ENCODE measurements at regions not wholly inside any gene's neighbourhood (a gene's known extent, or its start where the extent isn't known, plus 50 kb on each side); places are given as distances from the start of the nearest gene placed in this dataset.
"Not testable (repeated sequence)": the region's sequence is repeated elsewhere in the genome, so short reads cannot be mapped to it uniquely, and the experiment has no call there.

GRCh38 chr3:98710067-98710659 is 53.0 kb upstream of the ST3GAL6 start:
- WGBS, 2 donors (ENCODE audit: extremely low coverage in 2 of 2, insufficient read length in 2 of 2, insufficient replicate concordance in 1 of 2), result no CpG with 5 or more reads among the region's 3 CpGs

DNA sequence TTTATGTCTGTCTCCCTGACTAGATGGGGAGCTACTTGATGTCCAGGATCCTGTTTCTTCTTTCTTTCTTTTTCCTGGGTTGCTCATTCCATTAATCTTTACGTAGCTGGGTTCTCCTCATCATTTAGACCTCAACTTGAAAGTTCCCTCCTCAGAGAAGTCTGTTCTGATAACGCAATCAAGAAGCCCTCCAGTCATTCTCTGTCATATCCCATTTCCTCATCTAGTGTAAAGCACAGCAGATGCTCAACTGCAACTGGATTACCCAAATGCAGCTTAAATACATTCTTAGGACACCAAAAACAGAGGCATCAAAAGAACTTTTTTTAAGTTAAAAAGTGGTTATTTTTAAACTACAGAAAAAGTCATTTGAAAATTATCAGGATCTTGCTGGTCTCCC is 51.7 kb upstream of the ST3GAL6 start:
- Histone ChIP-seq H4K91ac (ENCODE audit: low read depth, low read length, poor library complexity) (no peak overlapping the region), H3K4me2 (ENCODE audit: insufficient read depth, low read length, poor library complexity, severe bottlenecking) (no peak overlapping the region), H4K8ac (ENCODE audit: low read depth, low read length) (no peak overlapping the region), H3K4me1 (ENCODE audit: control insufficient read depth in 2 of 2, insufficient read depth in 1 of 2, low read depth in 1 of 2, low read length in 2 of 2) (peaks cover 0 to 2% of the 10 kb centered on the region in 2 donors), H3K79me1 (ENCODE audit: low read depth, low read length) (no peaks in the 10 kb centered on the region), H3K27me3 (ENCODE audit: control insufficient read depth in 3 of 3, insufficient read depth in 3 of 3, low read depth in 1 of 3, low read length in 3 of 3) (peaks cover 0 to 3% (median 0%) of the 10 kb centered on the region in 3 experiments), H2BK5ac (ENCODE audit: low read length) (no peak overlapping the region), H3K4ac (ENCODE audit: low read length) (no peak overlapping the region), H3K23ac (ENCODE audit: low read depth, low read length, poor library complexity) (no peak overlapping the region), H3K36me3 (replicated peaks in 1 of 2; ENCODE audit: control insufficient read depth in 2 of 2, insufficient read depth in 2 of 2, low read length in 2 of 2) (no peaks in the 10 kb centered on the region), H2AFZ (ENCODE audit: low read length) (no peak overlapping the region), H2BK12ac (ENCODE audit: low read length) (no peak overlapping the region), H2BK15ac (ENCODE audit: low read length) (no peak overlapping the region), H3K27ac (replicated peaks; ENCODE audit: low read length) (no peak overlapping the region), H3K18ac (ENCODE audit: low read length) (no peak overlapping the region), H2BK120ac (ENCODE audit: low read depth, low read length) (no peak overlapping the region), H3K14ac (ENCODE audit: low read length) (no peak overlapping the region), H3K4me3 (ENCODE audit: low read length in 2 of 2) (no peak overlapping the region), H2AK5ac (ENCODE audit: low read depth, low read length) (no peak overlapping the region), H3K9me3 (replicated peaks in 1 of 2; ENCODE audit: control insufficient read depth in 2 of 2, insufficient read depth in 1 of 2, low read depth in 1 of 2, low read length in 2 of 2) (no peaks in the 10 kb centered on the region), H3K9ac (ENCODE audit: low read depth, low read length, poor library complexity) (no peak overlapping the region)
- no CpG with 5 or more reads among the region's 2 CpGs for WGBS, 2 donors (ENCODE audit: extremely low coverage in 2 of 2, insufficient read length in 2 of 2, insufficient replicate concordance in 1 of 2)
- DNase-seq (ENCODE audit: low spot score), result no peak

More at GRCh38 chr3:98710067-98710659, 53.0 kb upstream of the ST3GAL6 start:
- DNase-seq (ENCODE audit: low spot score), result no peak
- no peak overlapping the region for H2AK5ac ChIP-seq (ENCODE audit: low read depth, low read length)
- H2BK5ac ChIP-seq (ENCODE audit: low read length), result no peak overlapping the region
- no peak overlapping the region for H4K91ac ChIP-seq (ENCODE audit: low read depth, low read length, poor library complexity)
- H3K79me1 ChIP-seq (ENCODE audit: low read depth, low read length), result no peaks in the 10 kb centered on the region
- H3K9me3 ChIP-seq (replicated peaks in 1 of 2; ENCODE audit: control insufficient read depth in 2 of 2, insufficient read depth in 1 of 2, low read depth in 1 of 2, low read length in 2 of 2), result no peaks in the 10 kb centered on the region
- H3K27me3 ChIP-seq (ENCODE audit: control insufficient read depth in 3 of 3, insufficient read depth in 3 of 3, low read depth in 1 of 3, low read length in 3 of 3), result peaks cover 0 to 3% (median 0%) of the 10 kb centered on the region in 3 experiments
- no peak overlapping the region for H3K14ac ChIP-seq (ENCODE audit: low read length)
- H3K18ac ChIP-seq (ENCODE audit: low read length), result no peak overlapping the region
- H3K4me2 ChIP-seq (ENCODE audit: insufficient read depth, low read length, poor library complexity, severe bottlenecking), result no peak overlapping the region
- no peak overlapping the region for H3K23ac ChIP-seq (ENCODE audit: low read depth, low read length, poor library complexity)
- no peaks in the 10 kb centered on the region for H3K36me3 ChIP-seq (replicated peaks in 1 of 2; ENCODE audit: control insufficient read depth in 2 of 2, insufficient read depth in 2 of 2, low read length in 2 of 2)
- H2BK15ac ChIP-seq (ENCODE audit: low read length), result no peak overlapping the region
- no peak overlapping the region for H3K4me3 ChIP-seq (ENCODE audit: low read length in 2 of 2)
- H3K4ac ChIP-seq (ENCODE audit: low read length), result no peak overlapping the region
- no peak overlapping the region for H3K27ac ChIP-seq (replicated peaks; ENCODE audit: low read length)
- peaks cover 0 to 2% of the 10 kb centered on the region in 2 donors for H3K4me1 ChIP-seq (ENCODE audit: control insufficient read depth in 2 of 2, insufficient read depth in 1 of 2, low read depth in 1 of 2, low read length in 2 of 2)
- no peak overlapping the region for H4K8ac ChIP-seq (ENCODE audit: low read depth, low read length)
- no peak overlapping the region for H2BK120ac ChIP-seq (ENCODE audit: low read depth, low read length)
- no peak overlapping the region for H2BK12ac ChIP-seq (ENCODE audit: low read length)
- H3K9ac ChIP-seq (ENCODE audit: low read depth, low read length, poor library complexity), result no peak overlapping the region
- no peak overlapping the region for H2AFZ ChIP-seq (ENCODE audit: low read length)

DNA sequence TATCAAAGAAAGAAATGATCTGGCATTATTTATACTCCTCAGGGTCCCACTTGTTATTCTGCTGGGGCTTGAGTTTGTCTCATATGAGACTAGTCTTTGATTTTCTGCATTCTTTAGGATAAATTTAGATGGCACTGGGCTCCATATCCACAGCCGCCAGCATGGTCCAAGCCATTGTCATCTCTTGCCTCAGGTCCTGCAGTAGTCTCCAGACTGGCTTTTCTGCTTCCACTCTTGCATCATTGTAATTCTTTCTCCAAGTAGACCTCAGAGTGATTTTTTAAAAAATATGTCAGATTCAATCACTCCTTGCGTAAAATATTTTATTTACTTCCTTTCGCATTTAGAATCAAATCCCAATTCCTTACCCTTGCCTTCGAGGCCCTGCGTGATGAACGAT is 50.4 kb upstream of the ST3GAL6 start:
- H3K79me1 ChIP-seq (ENCODE audit: low read depth, low read length), result no peaks in the 10 kb centered on the region
- H3K36me3 ChIP-seq (replicated peaks in 1 of 2; ENCODE audit: control insufficient read depth in 2 of 2, insufficient read depth in 2 of 2, low read length in 2 of 2), result no peaks in the 10 kb centered on the region
- H3K9ac ChIP-seq (ENCODE audit: low read depth, low read length, poor library complexity), result no peak overlapping the region
- no peak overlapping the region for H2BK5ac ChIP-seq (ENCODE audit: low read length)
- no peak overlapping the region for H4K91ac ChIP-seq (ENCODE audit: low read depth, low read length, poor library complexity)
- H3K27ac ChIP-seq (replicated peaks; ENCODE audit: low read length), result no peak overlapping the region
- no peak overlapping the region for H2BK15ac ChIP-seq (ENCODE audit: low read length)
- peaks cover 0 to 3% (median 0%) of the 10 kb centered on the region in 3 experiments for H3K27me3 ChIP-seq (ENCODE audit: control insufficient read depth in 3 of 3, insufficient read depth in 3 of 3, low read depth in 1 of 3, low read length in 3 of 3)
- DNase-seq (ENCODE audit: low spot score), result no peak
- no peak overlapping the region for H2BK120ac ChIP-seq (ENCODE audit: low read depth, low read length)
- no peak overlapping the region for H2AK5ac ChIP-seq (ENCODE audit: low read depth, low read length)
- 100% methylated on average over 1 of the region's 6 CpGs; no CpG with 5 or more reads in 1 of the 2 donors for WGBS, 2 donors (ENCODE audit: extremely low coverage in 2 of 2, insufficient read length in 2 of 2, insufficient replicate concordance in 1 of 2)
- H3K4me3 ChIP-seq (ENCODE audit: low read length in 2 of 2), result no peak overlapping the region
- H3K4me1 ChIP-seq (ENCODE audit: control insufficient read depth in 2 of 2, insufficient read depth in 1 of 2, low read depth in 1 of 2, low read length in 2 of 2), result peaks cover 0 to 2% of the 10 kb centered on the region in 2 donors
- no peak overlapping the region for H2BK12ac ChIP-seq (ENCODE audit: low read length)
- no peaks in the 10 kb centered on the region for H3K9me3 ChIP-seq (replicated peaks in 1 of 2; ENCODE audit: control insufficient read depth in 2 of 2, insufficient read depth in 1 of 2, low read depth in 1 of 2, low read length in 2 of 2)
- no peak overlapping the region for H4K8ac ChIP-seq (ENCODE audit: low read depth, low read length)
- no peak overlapping the region for H2AFZ ChIP-seq (ENCODE audit: low read length)
- H3K23ac ChIP-seq (ENCODE audit: low read depth, low read length, poor library complexity), result no peak overlapping the region
- H3K18ac ChIP-seq (ENCODE audit: low read length), result no peak overlapping the region
- H3K14ac ChIP-seq (ENCODE audit: low read length), result no peak overlapping the region
- H3K4me2 ChIP-seq (ENCODE audit: insufficient read depth, low read length, poor library complexity, severe bottlenecking), result no peak overlapping the region
- no peak overlapping the region for H3K4ac ChIP-seq (ENCODE audit: low read length)

DNA sequence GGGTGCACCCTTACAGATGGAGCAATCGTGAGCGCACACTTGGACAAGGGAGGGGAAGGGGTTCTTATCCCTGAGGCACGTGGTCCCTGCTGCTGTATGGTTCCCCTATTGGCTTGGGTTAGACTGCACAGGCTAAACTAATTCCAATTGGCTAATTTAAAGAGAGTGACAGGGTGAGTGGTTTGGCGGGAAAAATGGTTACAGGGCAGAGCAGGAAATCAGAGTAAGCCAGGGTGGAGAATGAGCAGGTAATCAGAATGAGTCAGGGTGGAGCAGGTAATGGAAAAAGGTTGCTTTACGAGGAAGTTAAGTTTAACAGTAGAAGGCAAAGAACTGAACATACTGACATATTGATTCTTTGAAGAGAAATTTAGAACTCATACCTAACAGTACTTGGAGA is 49.8 kb upstream of the ST3GAL6 start:
- not testable (repeated sequence) for H3K27ac ChIP-seq (replicated peaks; ENCODE audit: low read length); H3K36me3 ChIP-seq (replicated peaks in 1 of 2; ENCODE audit: control insufficient read depth in 2 of 2, insufficient read depth in 2 of 2, low read length in 2 of 2); DNase-seq (ENCODE audit: low spot score); H2BK5ac ChIP-seq (ENCODE audit: low read length); H4K8ac ChIP-seq (ENCODE audit: low read depth, low read length); H2AK5ac ChIP-seq (ENCODE audit: low read depth, low read length); H3K4ac ChIP-seq (ENCODE audit: low read length); H2BK12ac ChIP-seq (ENCODE audit: low read length); H3K4me1 ChIP-seq (ENCODE audit: control insufficient read depth in 2 of 2, insufficient read depth in 1 of 2, low read depth in 1 of 2, low read length in 2 of 2); H3K27me3 ChIP-seq (ENCODE audit: control insufficient read depth in 3 of 3, insufficient read depth in 3 of 3, low read depth in 1 of 3, low read length in 3 of 3); H3K4me3 ChIP-seq (ENCODE audit: low read length in 2 of 2); H3K9ac ChIP-seq (ENCODE audit: low read depth, low read length, poor library complexity); H3K18ac ChIP-seq (ENCODE audit: low read length); H2BK120ac ChIP-seq (ENCODE audit: low read depth, low read length); H3K23ac ChIP-seq (ENCODE audit: low read depth, low read length, poor library complexity); H2AFZ ChIP-seq (ENCODE audit: low read length); H3K79me1 ChIP-seq (ENCODE audit: low read depth, low read length); H2BK15ac ChIP-seq (ENCODE audit: low read length); H3K14ac ChIP-seq (ENCODE audit: low read length); H3K4me2 ChIP-seq (ENCODE audit: insufficient read depth, low read length, poor library complexity, severe bottlenecking); H4K91ac ChIP-seq (ENCODE audit: low read depth, low read length, poor library complexity); H3K9me3 ChIP-seq (replicated peaks in 1 of 2; ENCODE audit: control insufficient read depth in 2 of 2, insufficient read depth in 1 of 2, low read depth in 1 of 2, low read length in 2 of 2)
- WGBS, 2 donors (ENCODE audit: extremely low coverage in 2 of 2, insufficient read length in 2 of 2, insufficient replicate concordance in 1 of 2), result no CpG with 5 or more reads among the region's 5 CpGs

Measured in neuronal stem cell (in vitro differentiated cells).